ENCODE measurements at regions not wholly inside any gene's neighbourhood (a gene's known extent, or its start where the extent isn't known, plus 50 kb on each side); places are given as distances from the start of the nearest gene placed in this dataset.

DNA sequence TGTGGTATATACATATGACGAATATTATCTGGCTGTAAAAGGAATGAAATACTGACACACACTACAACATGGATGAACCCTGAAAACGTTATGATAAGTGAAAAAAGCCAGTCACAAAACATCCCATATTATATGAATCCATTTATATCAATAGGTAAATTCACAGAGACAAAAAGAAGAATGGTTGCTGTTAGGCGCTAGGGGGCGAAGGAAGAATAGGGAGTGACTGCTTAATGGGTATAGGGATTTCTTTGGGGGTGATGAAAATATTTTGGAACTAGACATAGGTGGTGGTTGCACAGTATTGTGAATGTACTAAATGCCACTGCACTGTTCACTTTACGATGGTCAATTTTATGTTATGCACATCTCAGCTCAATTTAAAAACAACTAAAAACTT is 96.4 kb upstream of the EGFL6 start:
- Mint-ChIP-seq H3K9me3 (ENCODE audit: unreplicated experiment) (peaks cover 6% of the 10 kb centered on the region), H3K4me1 (ENCODE audit: unreplicated experiment) (peaks cover 26% of the 10 kb centered on the region), H3K4me3 (ENCODE audit: unreplicated experiment) (no peak overlapping the region), H3K27ac (ENCODE audit: unreplicated experiment) (no peak overlapping the region), H3K27me3 (ENCODE audit: unreplicated experiment) (no peaks in the 10 kb centered on the region), H3K36me3 (ENCODE audit: unreplicated experiment) (no peaks in the 10 kb centered on the region)
- no peak for DNase-seq (ENCODE audit: extremely low spot score, unreplicated experiment)
- TF ChIP-seq CTCF (IDR thresholded peaks at IDR 0.05): no peak

DNA sequence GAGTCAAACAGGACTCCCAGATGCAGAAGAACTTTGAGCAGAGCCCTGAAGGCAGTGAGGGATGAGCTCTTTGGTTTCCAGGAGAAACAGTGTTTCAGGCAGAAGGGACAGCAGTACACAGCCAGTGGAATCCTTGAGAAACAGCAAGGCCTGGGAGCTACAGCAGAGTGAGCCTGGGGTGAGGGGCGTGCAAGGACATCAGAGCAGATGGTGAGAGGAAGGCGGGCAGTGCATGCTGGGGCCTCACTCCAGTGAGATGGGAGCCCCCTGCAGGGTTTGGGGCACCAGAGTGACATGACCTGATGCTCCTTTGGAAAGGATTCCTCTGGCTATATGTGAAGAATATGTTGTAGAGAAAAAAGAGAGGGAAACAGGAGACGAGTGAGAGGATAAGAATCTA is 98.1 kb upstream of the EGFL6 start:
- no peak for DNase-seq (ENCODE audit: extremely low spot score, unreplicated experiment)
- no peak for TF ChIP-seq CTCF (IDR thresholded peaks at IDR 0.05)
- Mint-ChIP-seq H3K4me3 (ENCODE audit: unreplicated experiment) (no peak overlapping the region), H3K27ac (ENCODE audit: unreplicated experiment) (no peak overlapping the region), H3K4me1 (ENCODE audit: unreplicated experiment) (peaks cover 27% of the 10 kb centered on the region), H3K36me3 (ENCODE audit: unreplicated experiment) (no peaks in the 10 kb centered on the region), H3K27me3 (ENCODE audit: unreplicated experiment) (no peaks in the 10 kb centered on the region), H3K9me3 (ENCODE audit: unreplicated experiment) (peaks cover 3% of the 10 kb centered on the region)

DNA sequence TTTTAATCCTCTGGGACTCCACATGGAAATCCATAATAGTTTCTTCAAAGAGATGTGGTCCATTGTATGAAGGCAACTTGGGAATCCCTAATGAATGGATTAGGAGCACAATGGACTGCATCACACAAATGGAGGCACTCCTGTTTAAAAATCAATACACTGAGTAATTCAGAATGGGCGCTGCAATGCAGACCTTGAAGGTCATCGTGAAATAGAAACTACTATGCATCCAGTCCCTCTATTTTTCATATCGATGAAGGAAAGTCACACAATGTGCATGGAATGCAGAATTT is 98.8 kb upstream of the EGFL6 start:
- Mint-ChIP-seq H3K36me3 (ENCODE audit: unreplicated experiment) (no peaks in the 10 kb centered on the region), H3K27me3 (ENCODE audit: unreplicated experiment) (no peaks in the 10 kb centered on the region), H3K27ac (ENCODE audit: unreplicated experiment) (no peak overlapping the region), H3K4me3 (ENCODE audit: unreplicated experiment) (no peak overlapping the region), H3K4me1 (ENCODE audit: unreplicated experiment) (peaks cover 30% of the 10 kb centered on the region), H3K9me3 (ENCODE audit: unreplicated experiment) (peaks cover 3% of the 10 kb centered on the region)
- TF ChIP-seq CTCF (IDR thresholded peaks at IDR 0.05): no peak
- no peak for DNase-seq (ENCODE audit: extremely low spot score, unreplicated experiment)

- Mint-ChIP-seq H3K4me3 (ENCODE audit: unreplicated experiment) (no peak overlapping the region), H3K4me1 (ENCODE audit: unreplicated experiment) (peaks cover 30% of the 10 kb centered on the region), H3K36me3 (ENCODE audit: unreplicated experiment) (no peaks in the 10 kb centered on the region), H3K9me3 (ENCODE audit: unreplicated experiment) (peaks cover 3% of the 10 kb centered on the region), H3K27ac (ENCODE audit: unreplicated experiment) (no peak overlapping the region), H3K27me3 (ENCODE audit: unreplicated experiment) (no peaks in the 10 kb centered on the region)
- no peak for TF ChIP-seq CTCF (IDR thresholded peaks at IDR 0.05)
- DNase-seq (ENCODE audit: extremely low spot score, unreplicated experiment): no peak
Observed at GRCh38 chrX:13469963-13470684, 99.3 kb upstream of the EGFL6 start.

DNA sequence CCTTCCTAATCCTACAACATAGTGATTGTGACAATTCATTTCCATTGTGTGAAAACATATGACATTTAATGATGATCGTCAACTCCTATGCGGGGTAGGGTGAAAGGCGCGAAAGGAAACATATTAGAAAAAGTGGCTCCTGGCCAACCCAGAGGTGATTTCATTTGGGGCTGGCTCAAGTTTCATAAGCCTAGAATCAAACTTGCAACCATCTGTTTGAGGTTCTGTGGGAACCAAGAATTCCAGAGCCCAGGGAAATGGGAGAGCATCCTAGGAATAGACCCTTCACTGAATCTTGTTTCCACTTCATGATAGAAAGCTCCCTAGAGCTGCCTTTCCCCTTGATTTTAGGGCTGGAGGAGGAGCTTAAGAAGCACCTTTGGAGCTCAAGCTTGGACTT is 101.3 kb upstream of the EGFL6 start:
- Mint-ChIP-seq H3K4me3 (ENCODE audit: unreplicated experiment) (no peak overlapping the region), H3K27me3 (ENCODE audit: unreplicated experiment) (no peaks in the 10 kb centered on the region), H3K36me3 (ENCODE audit: unreplicated experiment) (no peaks in the 10 kb centered on the region)

More for the DNA sequence above, 101.3 kb upstream of the EGFL6 start:
- peaks cover 3% of the 10 kb centered on the region for H3K9me3 Mint-ChIP-seq (ENCODE audit: unreplicated experiment)
- no peak for TF ChIP-seq CTCF (IDR thresholded peaks at IDR 0.05)
- H3K4me1 Mint-ChIP-seq (ENCODE audit: unreplicated experiment): peaks cover 33% of the 10 kb centered on the region
- DNase-seq (ENCODE audit: extremely low spot score, unreplicated experiment): no peak
- no peak overlapping the region for H3K27ac Mint-ChIP-seq (ENCODE audit: unreplicated experiment)

Measured in osteocyte (in vitro differentiated cells).